ENCODE measurements at regions not wholly inside any gene's neighbourhood (a gene's known extent, or its start where the extent isn't known, plus 50 kb on each side); places are given as distances from the start of the nearest gene placed in this dataset.

GRCh38 chr18:69222089-69222488, 178.6 kb upstream of the DOK6 start:
- TF ChIP-seq CTCF (IDR thresholded peaks at IDR 0.05; ENCODE audit: low read depth, low read length) = no peak
- no peak overlapping the region for H3K4me3 ChIP-seq (replicated peaks in 1 of 2; ENCODE audit: low read depth in 2 of 2, low read length in 2 of 2)

GRCh38 chr18:69226971-69227370, 173.7 kb upstream of the DOK6 start:
- no peak overlapping the region for H3K4me3 ChIP-seq (replicated peaks in 1 of 2; ENCODE audit: low read depth in 2 of 2, low read length in 2 of 2)
- TF ChIP-seq CTCF (IDR thresholded peaks at IDR 0.05; ENCODE audit: low read depth, low read length) = no peak
- DNase-seq (ENCODE audit: low read depth in 2 of 2) = no peak

More at GRCh38 chr18:69222089-69222488, 178.6 kb upstream of the DOK6 start:
- DNase-seq (ENCODE audit: low read depth in 2 of 2) = no peak

- no peak for DNase-seq (ENCODE audit: low read depth in 2 of 2)
- TF ChIP-seq CTCF (IDR thresholded peaks at IDR 0.05; ENCODE audit: low read depth, low read length) = no peak
- H3K4me3 ChIP-seq (replicated peaks in 1 of 2; ENCODE audit: low read depth in 2 of 2, low read length in 2 of 2) = no peak overlapping the region
Observed at GRCh38 chr18:69230204-69230603, 170.5 kb upstream of the DOK6 start.

GRCh38 chr18:69233465-69234054, 167.1 kb upstream of the DOK6 start:
- no peak for DNase-seq (ENCODE audit: low read depth in 2 of 2)
- no peak overlapping the region for H3K4me3 ChIP-seq (replicated peaks in 1 of 2; ENCODE audit: low read depth in 2 of 2, low read length in 2 of 2)
- TF ChIP-seq CTCF (IDR thresholded peaks at IDR 0.05; ENCODE audit: low read depth, low read length) = no peak

- DNase-seq (ENCODE audit: low read depth in 2 of 2) = no peak
- no peak for TF ChIP-seq CTCF (IDR thresholded peaks at IDR 0.05; ENCODE audit: low read depth, low read length)
Observed at GRCh38 chr18:69239849-69240674, 160.6 kb upstream of the DOK6 start.

GRCh38 chr18:69246027-69246426, 154.7 kb upstream of the DOK6 start:
- DNase-seq (ENCODE audit: low read depth in 2 of 2) = no peak
- no peak for TF ChIP-seq CTCF (IDR thresholded peaks at IDR 0.05; ENCODE audit: low read depth, low read length)
- H3K4me3 ChIP-seq (replicated peaks in 1 of 2; ENCODE audit: low read depth in 2 of 2, low read length in 2 of 2) = no peak overlapping the region

More at GRCh38 chr18:69239849-69240674, 160.6 kb upstream of the DOK6 start:
- H3K4me3 ChIP-seq (replicated peaks in 1 of 2; ENCODE audit: low read depth in 2 of 2, low read length in 2 of 2) = no peak overlapping the region
